GM06990 (cell line): ENCODE measurements at regions not wholly inside any gene's neighbourhood (a gene's known extent, or its start where the extent isn't known, plus 50 kb on each side); places are given as distances from the start of the nearest gene placed in this dataset.

Experiments
- DNase-seq: peaks from one replicate; pipeline ENCODE4 v3.0.0-alpha.2; 2011; ENCODE audit not compliant: insufficient read length; ENCODE audit errors: extremely low read depth
- H3K27me3 ChIP-seq: replicated peaks from 2 replicates; pipeline ENCODE4 v1.6.0; 2011; ENCODE audit warnings: low read length; ENCODE audit not compliant: control insufficient read depth, insufficient read depth
- H3K36me3 ChIP-seq: 2 replicates; pipeline ENCODE4 v1.5.1; 2011; ENCODE audit warnings: low read length; ENCODE audit not compliant: control insufficient read depth, insufficient read depth
- H3K4me3 ChIP-seq: replicated peaks from 2 replicates; pipeline ENCODE4 v1.5.1; 2011; ENCODE audit warnings: low read depth, mild to moderate bottlenecking, control low read depth, low read length
- CTCF ChIP-seq: IDR thresholded peaks from 2 replicates; pipeline ENCODE4 v1.5.1; 2011; ENCODE audit warnings: low read length, control low read depth, mild to moderate bottlenecking, inconsistent platforms; ENCODE audit not compliant: insufficient read depth, poor library complexity, severe bottlenecking

DNA sequence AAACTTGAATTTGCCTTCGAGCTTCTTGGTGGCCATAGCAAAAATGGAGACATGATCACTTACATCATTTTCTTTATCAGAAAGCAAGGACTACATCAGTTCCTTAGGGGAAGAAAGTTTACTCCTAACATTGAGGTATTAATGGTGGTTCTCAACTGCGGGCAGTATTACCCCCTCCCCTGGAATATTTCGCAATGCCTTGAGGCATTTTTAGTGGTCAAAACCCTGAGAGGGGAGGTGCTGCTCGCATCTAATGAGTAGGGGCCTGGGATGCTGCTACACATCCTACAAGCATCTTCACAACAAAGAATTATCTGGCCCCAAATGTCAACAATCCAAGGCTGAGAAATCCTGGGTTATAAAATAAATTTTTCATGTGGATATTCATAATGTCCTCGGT lies 222.2 kb upstream of the TSHZ2 start:
- no peak for DNase-seq

DNA sequence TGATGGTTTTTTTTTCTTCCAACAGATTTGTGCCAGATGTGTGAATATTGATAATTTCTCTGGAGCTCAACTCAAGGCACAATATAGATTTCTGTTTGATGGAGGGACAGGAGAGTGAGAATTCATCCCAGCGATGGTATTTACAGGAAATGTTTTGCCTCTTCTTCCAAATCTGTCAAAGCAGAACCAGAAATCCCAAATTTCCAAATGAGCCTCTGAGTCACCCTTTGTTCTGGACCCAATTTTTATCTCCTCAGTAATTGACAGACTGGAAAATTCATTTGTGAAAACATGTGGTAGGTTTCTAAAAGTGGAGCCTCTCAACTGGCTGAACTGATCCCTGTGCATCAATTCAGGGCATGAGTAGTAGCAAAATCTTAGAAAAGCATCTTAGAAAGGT lies 223.2 kb upstream of the TSHZ2 start:
- Histone ChIP-seq H3K36me3 (no peaks in the 10 kb centered on the region), H3K27me3 (no peaks in the 10 kb centered on the region), H3K4me3 (no peak overlapping the region)
- no peak for DNase-seq
- no peak for TF ChIP-seq CTCF

More for the DNA sequence above, 222.2 kb upstream of the TSHZ2 start:
- Histone ChIP-seq H3K27me3 (no peaks in the 10 kb centered on the region), H3K36me3 (no peaks in the 10 kb centered on the region), H3K4me3 (no peak overlapping the region)
- TF ChIP-seq CTCF, result no peak

DNA sequence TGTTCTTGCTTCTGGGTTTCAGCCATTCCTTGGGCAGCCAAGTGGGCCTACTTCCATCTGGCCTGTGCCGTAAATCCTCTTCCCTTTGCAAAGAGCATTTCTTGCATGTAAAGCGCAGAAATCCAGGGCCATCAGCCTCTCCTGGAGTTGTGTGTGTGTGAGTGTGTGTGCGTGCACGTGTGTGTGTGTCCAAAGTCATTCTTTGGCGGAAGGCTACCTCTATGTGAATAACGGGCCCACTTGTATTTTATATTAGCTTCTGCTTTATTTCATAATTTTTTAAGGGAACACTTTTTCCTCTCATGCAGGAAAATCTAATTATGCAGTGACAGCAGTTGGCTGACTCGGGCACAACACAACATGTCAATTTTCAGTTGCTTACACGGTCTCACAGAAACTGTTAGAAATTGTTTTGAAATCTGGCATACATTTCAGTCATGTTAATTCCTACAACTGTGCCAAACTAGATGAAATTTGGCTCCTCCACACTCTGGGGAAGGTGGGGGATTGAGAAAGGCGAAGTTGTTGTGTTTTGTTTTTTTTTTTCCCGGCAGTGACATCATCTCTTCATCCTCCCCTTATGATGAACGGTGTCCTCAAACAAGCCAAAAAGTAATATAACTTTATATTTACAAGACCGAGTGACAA lies 223.7 kb upstream of the TSHZ2 start:
- H3K4me3 ChIP-seq, result no peak overlapping the region
- no peaks in the 10 kb centered on the region for H3K36me3 ChIP-seq
- DNase-seq, result no peak
- no peaks in the 10 kb centered on the region for H3K27me3 ChIP-seq
- no peak for TF ChIP-seq CTCF

DNA sequence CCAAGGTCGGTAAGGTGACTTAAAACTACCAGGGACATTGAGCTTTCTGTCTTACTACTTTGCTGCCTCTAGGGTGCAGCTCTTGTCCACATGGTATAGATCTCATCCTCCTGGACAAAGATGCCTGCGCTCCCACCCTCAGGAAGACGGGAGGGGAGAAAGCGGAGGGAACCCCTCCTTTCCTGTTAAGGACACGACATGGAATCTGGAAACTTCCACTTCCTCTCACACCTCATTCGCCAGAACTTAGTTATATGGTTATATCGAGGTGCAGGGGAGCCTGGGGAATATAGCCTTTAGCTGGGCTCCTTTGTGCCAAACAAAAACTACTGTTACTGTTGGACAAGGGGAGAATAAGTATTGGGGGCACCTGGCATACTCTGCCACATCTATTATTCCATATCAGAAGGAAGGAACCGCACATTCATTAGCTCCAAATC lies 224.3 kb upstream of the TSHZ2 start:
- Histone ChIP-seq H3K36me3 (no peaks in the 10 kb centered on the region), H3K27me3 (no peaks in the 10 kb centered on the region), H3K4me3 (no peak overlapping the region)
- peak; percentile 37 for TF ChIP-seq CTCF
- no peak for DNase-seq

DNA sequence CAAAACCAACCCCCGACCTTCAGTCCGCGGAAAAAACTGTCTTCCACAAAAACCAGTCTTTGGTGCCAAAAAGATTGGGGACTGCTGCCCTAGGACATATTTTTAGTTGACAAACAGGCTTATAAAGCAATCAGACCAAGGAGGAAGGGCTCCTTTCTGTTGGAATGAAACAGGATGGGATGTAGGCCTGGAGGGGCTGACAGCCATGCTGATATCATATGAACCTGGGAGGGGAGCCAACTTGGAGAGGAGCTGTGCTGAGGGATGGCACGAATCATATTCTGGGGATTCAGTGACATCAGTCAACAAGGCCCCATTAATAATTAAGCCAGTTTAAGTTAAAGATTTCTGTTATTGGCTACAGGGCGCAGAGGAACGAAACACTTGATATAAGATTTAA lies 225.4 kb upstream of the TSHZ2 start:
- no peak for DNase-seq
- Histone ChIP-seq H3K36me3 (no peaks in the 10 kb centered on the region), H3K27me3 (no peaks in the 10 kb centered on the region), H3K4me3 (no peak overlapping the region)
- no peak for TF ChIP-seq CTCF

GRCh38 chr20:52746190-52746589 lies 226.0 kb upstream of the TSHZ2 start:
- H3K27me3 ChIP-seq, result no peaks in the 10 kb centered on the region
- no peaks in the 10 kb centered on the region for H3K36me3 ChIP-seq
- no peak overlapping the region for H3K4me3 ChIP-seq
- TF ChIP-seq CTCF, result no peak
- DNase-seq, result no peak
